HEK293T (cell line): ENCODE measurements at regions not wholly inside any gene's neighbourhood (a gene's known extent, or its start where the extent isn't known, plus 50 kb on each side); places are given as distances from the start of the nearest gene placed in this dataset.

ENCODE experiments used
- ARNT ChIP-seq: fragments of 450-650 bp; IDR thresholded peaks from 2 replicates; pipeline ENCODE4 v1.6.1; 2017; ENCODE audit warnings: mild to moderate bottlenecking
- BHLHE40 ChIP-seq: fragments of 450-650 bp; IDR thresholded peaks from 2 replicates; pipeline ENCODE4 v1.6.1; 2016; ENCODE audit warnings: mild to moderate bottlenecking, moderate library complexity, borderline replicate concordance
- CTBP1 ChIP-seq: fragments of 450-650 bp; IDR thresholded peaks from 2 replicates; pipeline ENCODE4 v1.6.1; 2016; ENCODE audit warnings: borderline replicate concordance
- ELF4 ChIP-seq: fragments of 450-650 bp; IDR thresholded peaks from 2 replicates; pipeline ENCODE4 v1.6.1; 2017; ENCODE audit warnings: antibody characterized with exemption
- FOXA1 ChIP-seq: fragments of 450-650 bp; IDR thresholded peaks from 2 replicates; pipeline ENCODE4 v1.6.1; 2016; ENCODE audit warnings: mild to moderate bottlenecking
- FOXM1 ChIP-seq: fragments of 450-650 bp; IDR thresholded peaks from 2 replicates; pipeline ENCODE4 v1.6.1; 2017; ENCODE audit warnings: mild to moderate bottlenecking, borderline replicate concordance
- L3MBTL2 ChIP-seq: fragments of 450-650 bp; conservative IDR thresholded peaks from 2 replicates; pipeline ENCODE4 v1.6.1; 2016; ENCODE audit warnings: mild to moderate bottlenecking
- LEF1 ChIP-seq: fragments of 450-650 bp; IDR thresholded peaks from 2 replicates; pipeline ENCODE4 v1.6.1; 2017; ENCODE audit warnings: mild to moderate bottlenecking, borderline replicate concordance
- NFRKB ChIP-seq: fragments of 450-650 bp; IDR thresholded peaks from 2 replicates; pipeline ENCODE4 v1.6.1; 2016; ENCODE audit warnings: mild to moderate bottlenecking, moderate library complexity
- PKNOX1 ChIP-seq: fragments of 450-650 bp; IDR thresholded peaks from 2 replicates; pipeline ENCODE4 v1.6.1; 2016
- SP1 ChIP-seq: fragments of 450-650 bp; IDR thresholded peaks from 2 replicates; pipeline ENCODE4 v1.6.1; 2017
- SUZ12 ChIP-seq: fragments of 450-650 bp; IDR thresholded peaks from 2 replicates; pipeline ENCODE4 v1.6.1; 2016; ENCODE audit warnings: mild to moderate bottlenecking
- TARDBP ChIP-seq: fragments of 450-650 bp; IDR thresholded peaks from 2 replicates; pipeline ENCODE4 v1.6.1; 2016
- ZNF384 ChIP-seq: fragments of 450-650 bp; IDR thresholded peaks from 2 replicates; pipeline ENCODE4 v1.6.1; 2016

GRCh38 chr5:66356011-66356565 is 212.0 kb downstream of the SREK1 start:
- TF ChIP-seq SP1 (no peak), ARNT (no peak), TARDBP (no peak), CTBP1 (no peak), FOXM1 (no peak), ZNF384 (no peak), BHLHE40 (no peak), NFRKB (no peak), ELF4 (no peak), LEF1 (no peak), FOXA1 (no peak), SUZ12 (no peak), PKNOX1 (no peak), L3MBTL2 (no peak)
